COR-L47 (cell line): ENCODE measurements at regions not wholly inside any gene's neighbourhood (a gene's known extent, or its start where the extent isn't known, plus 50 kb on each side); places are given as distances from the start of the nearest gene placed in this dataset.
"Not testable (repeated sequence)": the region's sequence is repeated elsewhere in the genome, so short reads cannot be mapped to it uniquely, and the experiment has no call there.

Source experiments
- DNase-seq: peaks from one replicate; lab custom pipeline; 2025; lab: John Stamatoyannopoulos, UW

DNA sequence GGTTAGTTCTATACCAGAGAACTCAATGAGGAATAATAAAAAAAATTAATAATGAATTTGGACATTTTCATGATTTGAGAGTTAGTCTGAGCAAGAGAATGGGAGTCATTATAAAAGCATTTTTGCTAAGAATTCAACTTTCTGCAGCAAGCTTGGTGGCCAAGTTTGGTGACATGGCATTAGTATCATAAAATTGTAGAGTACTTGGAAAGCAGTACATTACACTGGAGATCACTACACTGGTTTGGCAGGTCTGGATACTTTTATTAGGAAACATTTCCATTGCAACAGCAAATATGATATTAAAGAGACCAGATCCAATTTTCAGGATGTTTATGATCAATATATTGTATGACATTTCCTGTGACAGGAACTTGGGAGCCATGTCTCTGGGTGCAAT, 249.1 kb upstream of the INTU start:
- DNase-seq, result no peak

DNA sequence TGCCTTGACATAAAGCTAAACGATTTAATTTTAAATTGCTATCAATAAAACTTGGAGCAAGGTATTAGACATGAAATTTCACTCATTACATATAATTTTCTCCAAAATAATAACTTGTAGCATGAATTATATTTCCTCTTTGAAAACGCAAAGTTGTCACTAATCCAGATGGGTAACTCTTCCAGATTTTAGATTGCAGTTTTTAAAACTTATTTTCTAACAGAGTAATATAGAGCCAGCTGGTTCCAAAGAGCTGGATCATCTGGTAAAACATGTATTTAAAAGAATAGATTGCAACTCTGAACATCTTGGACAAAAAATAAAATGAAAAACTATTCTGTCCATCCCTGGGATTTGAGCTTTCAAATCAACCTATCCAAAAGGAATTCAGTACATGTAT, 238.2 kb upstream of the INTU start:
- DNase-seq, result no peak

- DNase-seq, result no peak
Measured at GRCh38 chr4:127400276-127400675, 232.5 kb upstream of the INTU start.

GRCh38 chr4:127400731-127401346, 231.9 kb upstream of the INTU start:
- peak; percentile 55 for DNase-seq

GRCh38 chr4:127403471-127404084, 229.2 kb upstream of the INTU start:
- DNase-seq, result no peak

DNA sequence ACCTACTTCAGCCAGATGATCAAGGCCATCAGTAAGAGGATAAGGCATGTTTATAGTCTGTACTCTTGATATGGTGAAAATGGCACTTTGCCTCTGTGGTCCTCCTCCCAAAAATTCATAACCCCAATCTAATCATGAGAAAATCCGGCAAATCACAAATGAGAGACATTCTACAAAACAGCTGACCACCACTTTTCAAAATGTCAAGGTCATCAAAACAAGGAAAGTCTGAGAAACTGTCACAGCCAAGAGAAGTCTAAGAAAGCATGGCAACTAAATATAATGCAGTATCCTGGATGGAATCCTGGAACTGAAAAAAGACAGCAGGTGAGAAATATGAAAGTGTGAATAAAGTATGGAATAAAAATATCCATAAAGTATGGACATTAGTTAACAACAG, 226.6 kb upstream of the INTU start:
- DNase-seq, result no peak

DNA sequence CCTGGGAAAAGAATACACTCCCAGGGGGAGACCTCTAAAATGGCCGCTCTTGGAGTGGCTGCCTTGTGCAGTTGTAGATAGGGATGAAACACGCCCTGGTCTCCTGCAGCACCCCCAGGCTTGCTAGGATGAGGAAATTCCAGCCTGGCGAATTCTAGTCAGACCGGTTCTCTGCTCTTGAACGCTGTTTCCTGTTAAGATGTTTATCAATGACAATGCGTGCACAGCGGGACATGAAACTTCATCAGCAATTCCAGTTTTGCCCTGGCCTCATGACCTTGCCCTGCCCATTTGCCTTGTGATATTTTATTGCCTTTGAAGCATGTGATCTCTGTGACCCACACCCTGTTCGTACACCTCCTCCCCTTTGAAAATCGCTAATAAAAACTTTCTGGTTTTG, 225.2 kb upstream of the INTU start:
- not testable (repeated sequence) for DNase-seq

DNA sequence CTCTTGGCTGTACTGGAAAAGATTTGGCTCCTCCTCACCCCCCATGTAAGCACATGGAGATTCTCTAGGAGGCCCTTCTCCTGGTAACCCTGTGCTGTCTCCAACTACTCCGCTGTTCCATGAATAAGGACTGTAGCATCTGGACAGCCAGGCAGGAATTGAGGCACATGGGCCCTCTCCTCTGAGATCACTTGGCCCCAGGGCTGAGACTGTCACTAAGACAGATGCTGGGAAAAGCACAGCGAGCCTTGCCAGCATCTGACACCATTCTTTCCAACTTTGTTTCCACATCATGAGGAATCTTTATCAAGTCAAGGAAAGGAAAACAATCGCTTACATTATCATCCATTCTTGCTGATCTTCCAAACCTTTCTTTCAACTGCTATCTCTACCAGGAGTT, 222.6 kb upstream of the INTU start:
- DNase-seq, result no peak

- DNase-seq, result no peak
Measured at GRCh38 chr4:127410644-127411043, 222.1 kb upstream of the INTU start.

GRCh38 chr4:127414951-127415606, 217.7 kb upstream of the INTU start:
- no peak for DNase-seq

- DNase-seq, result no peak
Measured at GRCh38 chr4:127416115-127416514, 216.6 kb upstream of the INTU start.

DNA sequence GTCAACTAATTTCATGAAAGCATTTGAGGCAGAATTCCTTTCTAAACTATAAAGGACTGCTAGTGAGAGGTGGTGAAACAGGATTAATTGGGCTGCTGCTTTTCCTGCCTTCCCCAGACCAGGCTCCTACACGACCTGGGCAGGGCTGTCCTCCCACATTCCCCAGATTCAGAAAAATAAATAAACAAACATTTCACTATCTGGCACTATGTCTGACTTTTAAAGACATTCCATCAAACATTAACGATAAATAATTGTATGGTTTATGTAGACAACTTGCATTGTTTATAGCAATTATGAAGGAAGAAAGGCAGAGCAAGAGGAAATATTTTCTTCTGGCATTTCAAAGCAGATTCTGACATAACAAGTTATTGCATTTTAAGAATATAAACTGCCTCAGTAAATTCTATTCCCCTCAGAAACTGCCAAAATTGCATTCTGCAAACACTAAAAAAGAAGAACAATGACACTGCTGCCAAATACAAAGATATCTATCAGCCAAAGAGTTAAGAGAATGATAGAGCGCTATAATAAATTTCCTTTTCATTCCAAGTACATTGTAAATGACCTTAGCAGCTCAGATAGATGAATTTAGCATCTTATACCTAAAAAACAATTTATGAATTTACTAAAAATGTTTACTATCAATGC, 214.7 kb upstream of the INTU start:
- DNase-seq, result no peak

DNA sequence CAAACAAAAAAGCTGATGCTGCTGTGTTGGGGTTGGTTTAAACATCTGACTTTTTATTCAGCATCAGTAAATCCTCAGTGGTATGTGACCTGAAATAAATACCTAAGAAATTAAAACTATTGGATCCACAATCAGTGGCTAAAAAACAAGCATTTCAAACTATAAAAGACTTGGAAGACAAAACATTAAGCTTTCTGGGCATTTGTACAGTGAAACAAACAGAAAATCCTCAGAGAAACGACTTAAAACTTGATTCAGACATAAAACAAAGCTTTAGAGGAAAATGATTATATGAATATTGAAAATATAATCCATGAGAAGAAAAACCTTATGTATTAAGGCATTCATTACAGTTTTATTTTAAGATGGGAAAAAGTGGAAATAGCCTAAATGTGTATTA, 213.3 kb upstream of the INTU start:
- DNase-seq, result no peak

DNA sequence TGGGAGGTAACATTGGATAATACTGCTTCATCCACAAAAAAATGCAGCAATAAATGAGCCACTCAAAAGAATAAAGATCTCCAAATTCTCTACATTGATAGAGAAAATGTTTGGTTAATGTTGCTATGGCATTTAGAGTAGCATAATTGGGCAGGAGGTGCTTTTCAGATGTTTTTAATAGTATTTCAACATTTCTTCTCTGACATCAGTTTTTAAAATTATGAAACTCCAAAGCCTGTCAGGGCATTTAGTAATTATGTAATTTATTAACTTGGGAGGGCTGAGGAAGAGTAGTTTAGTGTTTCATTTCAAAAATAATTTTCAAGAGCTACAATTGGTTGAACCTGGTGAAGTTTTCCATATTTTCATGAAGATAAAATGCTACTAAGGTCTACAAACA, 211.3 kb upstream of the INTU start:
- no peak for DNase-seq

DNA sequence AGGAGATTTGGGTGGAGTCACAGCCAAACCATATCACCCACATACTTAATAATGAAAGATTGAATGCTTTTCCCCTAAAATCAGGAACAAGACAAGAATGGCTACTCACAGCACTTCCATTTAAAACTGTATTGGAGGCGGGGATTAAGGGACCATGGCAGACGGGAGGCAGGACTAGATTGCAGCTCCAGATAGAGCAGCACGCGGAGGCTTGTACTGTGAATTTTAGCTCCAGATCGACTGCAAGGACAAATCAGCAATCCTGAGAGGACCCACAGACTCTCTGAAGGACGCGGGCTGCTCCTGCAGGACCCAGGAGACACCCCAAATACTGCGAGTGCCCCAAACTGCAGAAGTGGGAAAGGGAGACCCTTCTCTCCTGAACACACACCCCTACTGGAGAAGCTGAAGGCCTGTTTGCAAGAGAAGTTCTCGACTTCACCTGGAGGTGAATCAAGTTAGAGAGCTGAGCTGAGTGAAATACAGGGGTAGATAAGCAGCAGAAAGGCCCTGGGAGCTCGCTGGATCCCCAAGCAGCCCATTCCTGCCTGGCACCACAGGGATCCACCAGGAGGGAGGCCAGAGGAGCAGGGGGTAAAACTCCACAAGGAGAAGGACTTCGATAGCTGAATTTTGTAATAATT, 207.4 kb upstream of the INTU start:
- no peak for DNase-seq

DNA sequence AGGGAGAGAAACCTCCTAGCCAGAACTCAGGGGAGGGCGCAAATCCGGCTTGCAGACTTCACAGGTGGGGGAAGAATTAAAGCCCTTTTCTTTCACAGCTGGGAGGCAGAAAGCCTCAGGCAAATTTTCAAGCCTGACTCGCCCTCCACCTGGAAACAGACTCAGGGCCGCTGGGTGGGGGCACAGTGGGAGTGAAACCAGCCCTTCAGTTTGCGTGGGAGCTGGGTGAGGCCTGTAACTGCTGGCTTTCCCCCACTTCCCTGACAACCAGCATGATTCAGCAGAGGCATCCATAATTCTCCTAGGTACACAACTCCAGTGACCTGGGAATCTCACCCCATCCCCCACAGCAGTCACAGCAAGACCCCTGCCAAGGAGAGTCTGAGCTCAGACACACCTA, 206.9 kb upstream of the INTU start:
- peak; percentile 25 for DNase-seq

- no peak for DNase-seq
Measured at GRCh38 chr4:127441571-127441970, 191.2 kb upstream of the INTU start.

DNA sequence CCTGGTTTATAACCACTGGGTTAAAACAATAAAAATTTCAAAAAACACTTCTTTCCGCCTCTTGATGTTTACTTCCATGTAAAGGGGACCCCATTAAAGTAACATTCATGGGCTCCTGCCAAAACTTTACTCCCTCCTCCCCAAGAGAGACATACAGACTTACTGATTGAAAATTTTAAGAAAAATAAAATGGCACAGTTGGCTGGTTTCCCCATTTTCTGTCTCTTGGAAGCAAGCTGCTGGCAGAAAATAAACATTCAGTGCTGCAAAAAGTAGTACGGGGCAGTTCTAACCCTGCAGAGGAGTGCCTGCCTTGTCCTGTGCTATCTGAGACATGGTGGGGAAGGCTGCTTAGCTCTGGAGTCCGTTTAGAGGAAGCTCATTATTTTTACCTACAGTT, 187.3 kb upstream of the INTU start:
- DNase-seq, result no peak

DNA sequence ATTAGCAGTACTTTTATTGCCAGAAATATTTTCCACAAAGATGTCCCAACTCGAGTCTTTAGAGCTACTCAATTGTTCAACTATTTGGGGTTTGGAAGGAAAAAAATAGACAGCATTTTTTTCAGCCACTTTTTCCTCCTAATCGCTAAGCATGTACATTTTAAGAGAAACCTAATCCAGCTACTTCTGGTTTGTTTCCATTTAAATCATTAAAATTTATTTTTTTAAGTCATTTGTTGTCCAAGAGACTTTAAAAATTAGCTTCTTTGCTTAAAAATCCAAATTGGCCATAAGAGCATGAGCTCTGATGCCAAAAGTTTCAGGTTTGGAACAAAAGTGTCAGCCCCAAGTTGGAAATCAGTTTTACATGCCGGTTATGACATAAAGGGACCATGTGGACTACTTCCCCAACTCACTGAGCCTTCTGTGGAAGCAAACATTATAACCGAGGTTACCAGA, 186.3 kb upstream of the INTU start:
- DNase-seq, result no peak

DNA sequence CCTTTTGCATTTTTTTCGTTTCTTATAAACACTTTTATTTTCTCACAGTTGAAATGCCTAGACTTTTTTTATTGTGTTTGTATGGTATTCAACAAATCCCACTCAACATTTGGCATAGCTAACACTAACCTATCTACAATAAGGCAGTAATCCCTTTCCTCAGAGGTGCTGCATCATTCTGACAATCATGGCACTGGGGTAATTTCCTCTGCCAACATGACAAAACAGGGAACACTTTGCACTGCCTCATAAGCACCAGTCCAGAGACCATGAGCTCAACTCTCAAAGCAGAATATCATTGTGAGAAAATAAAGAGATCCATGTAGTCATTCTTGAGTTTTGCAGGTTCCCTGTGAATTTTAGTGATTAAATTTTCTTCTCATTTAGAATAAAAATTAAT, 183.8 kb upstream of the INTU start:
- DNase-seq, result no peak

- DNase-seq, result no peak
Measured at GRCh38 chr4:127449449-127449848, 183.3 kb upstream of the INTU start.

- DNase-seq, result peak; percentile 49
Measured at GRCh38 chr4:127450276-127450675, 182.5 kb upstream of the INTU start.

- no peak for DNase-seq
Measured at GRCh38 chr4:127463883-127464282, 168.9 kb upstream of the INTU start.
